ENCODE measurements at regions not wholly inside any gene's neighbourhood (a gene's known extent, or its start where the extent isn't known, plus 50 kb on each side); places are given as distances from the start of the nearest gene placed in this dataset.
A peak's percentile ranks its signal among the peaks of the same experiment; 100 is the strongest.

GRCh38 chr2:224646242-224646846 is 61.2 kb upstream of the CUL3 start (continued):
- no peak for TF ChIP-seq STAT1 (IDR thresholded peaks at IDR 0.05; ENCODE audit: unreplicated experiment)

- H3K4me1 ChIP-seq (ENCODE audit: insufficient read depth) = no peaks in the 10 kb centered on the region; the same call in 1 of the 2 replicates
- DNase-seq (ENCODE audit: low spot score) (peak; percentile 25), ATAC-seq (peak; percentile 45)
- Mint-ChIP-seq H3K27ac (peak overlapping the region; percentile 46; the same call in 1 of the 2 replicates), H3K9me3 (no peaks in the 10 kb centered on the region), H3K4me3 (no peak overlapping the region), H3K36me3 (ENCODE audit: low read depth) (no peaks in the 10 kb centered on the region), H3K27me3 (ENCODE audit: insufficient read depth, low read depth, poor library complexity) (peaks cover 2% of the 10 kb centered on the region), H3K4me1 (peaks cover 13% of the 10 kb centered on the region)
- H3K36me3 ChIP-seq (ENCODE audit: insufficient read depth) = no peaks in the 10 kb centered on the region
- no peak overlapping the region for H2AFZ ChIP-seq
- no peaks in the 10 kb centered on the region for H3K9me2 ChIP-seq (ENCODE audit: insufficient read depth)
- H3K27me3 ChIP-seq (ENCODE audit: insufficient read depth) = no peaks in the 10 kb centered on the region
- no peaks in the 10 kb centered on the region for H3K79me2 ChIP-seq (replicated peaks; ENCODE audit: insufficient read depth)
- no peaks in the 10 kb centered on the region for H4K20me1 ChIP-seq (replicated peaks; ENCODE audit: insufficient read depth)
- H3K27ac ChIP-seq (ENCODE audit: low read depth) = no peak overlapping the region
- H3F3A ChIP-seq (replicated peaks; ENCODE audit: low read depth) = no peaks in the 10 kb centered on the region
- H3K4me3 ChIP-seq = no peak overlapping the region
- no peak for TF ChIP-seq REST (IDR thresholded peaks at IDR 0.05; ENCODE audit: unreplicated experiment)
- TF ChIP-seq ZNF331 (CRISPR knock-in tag; IDR thresholded peaks at IDR 0.05; ENCODE audit: low read depth) = no peak
- TF ChIP-seq EZH2phosphoT487 (IDR thresholded peaks at IDR 0.05; ENCODE audit: unreplicated experiment) = no peak
- no peak for TF ChIP-seq NANOG (IDR thresholded peaks at IDR 0.05; ENCODE audit: borderline replicate concordance)
- no peak for TF ChIP-seq POLR2AphosphoS5 (IDR thresholded peaks at IDR 0.05; ENCODE audit: low read depth)
- no peak for TF ChIP-seq JUNB (IDR thresholded peaks at IDR 0.05; ENCODE audit: unreplicated experiment)
- TF ChIP-seq ZNF462 (CRISPR knock-in tag; IDR thresholded peaks at IDR 0.05) = no peak
- TF ChIP-seq CREB1 (CRISPR knock-in tag; IDR thresholded peaks at IDR 0.05; ENCODE audit: low read depth) = no peak
- no peak for TF ChIP-seq ZNF114 (CRISPR knock-in tag; IDR thresholded peaks at IDR 0.05)
- TF ChIP-seq ETS1 (IDR thresholded peaks at IDR 0.05) = no peak
- TF ChIP-seq EZH2 (IDR thresholded peaks at IDR 0.05; ENCODE audit: low read depth, unreplicated experiment) = no peak
- TF ChIP-seq STAT1 (IDR thresholded peaks at IDR 0.05; ENCODE audit: unreplicated experiment) = no peak
- TF ChIP-seq CTCF (conservative IDR thresholded peaks at IDR 0.05; ENCODE audit: low read depth in 2 of 2) = no peak
- H3K4me2 ChIP-seq = no peak overlapping the region
Observed at GRCh38 chr2:224645722-224646121, 60.6 kb upstream of the CUL3 start.

Measured in GM23338 (cell line).